IMR-90 (cell line): ENCODE measurements at regions not wholly inside any gene's neighbourhood (a gene's known extent, or its start where the extent isn't known, plus 50 kb on each side); places are given as distances from the start of the nearest gene placed in this dataset.

Source experiments
- ATAC-seq: fragments of 200-7000 bp; cut with Tn5 transposase; 2 replicates; pipeline ENCODE4 v1.9.1; 2020; ENCODE audit warnings: low read depth, mild to moderate bottlenecking, moderate library complexity
- BruUV-seq: library from RNA; stranded (reverse); fragments of 400-500 nt; replicated peaks from 2 replicates; lab custom pipeline; 2021; lab: Mats Ljungman, UMichigan
- CTCF ChIA-PET: fragments of 300-600 bp; formaldehyde crosslinking; extraction: SDS; loops from one replicate; lab custom pipeline; 2021; ENCODE audit warnings: antibody characterized with exemption; lab: Yijun Ruan, JAX
- POLR2A ChIA-PET: fragments of 300-600 bp; sonication (Branson Sonifier 250); formaldehyde crosslinking; loops from one replicate; lab custom pipeline; 2022; ENCODE audit warnings: antibody characterized with exemption; ENCODE audit not compliant: unreplicated experiment; lab: Charles Lee
- DNase-seq: peaks from one replicate; pipeline ENCODE4 v3.0.0; 2013
- H2AFZ ChIP-seq: replicated peaks from 2 replicates; pipeline ENCODE3; 2013; ENCODE audit warnings: low read length, mild to moderate bottlenecking; ENCODE audit not compliant: poor library complexity
- H2AK5ac ChIP-seq: 2 replicates; pipeline ENCODE4 v1.6.1; 2013; ENCODE audit warnings: low read depth, low read length, inconsistent platforms
- H2AK9ac ChIP-seq: replicated peaks from 2 replicates; pipeline ENCODE3; 2013; ENCODE audit warnings: mild to moderate bottlenecking, low read depth, low read length, moderate library complexity; ENCODE audit not compliant: poor library complexity
- H2BK120ac ChIP-seq: 2 replicates; pipeline ENCODE4 v1.6.1; 2013; ENCODE audit warnings: low read depth, low read length, inconsistent platforms
- H2BK15ac ChIP-seq: 3 replicates; pipeline ENCODE4 v1.6.1; 2013; ENCODE audit warnings: low read depth, low read length, inconsistent platforms
- H2BK20ac ChIP-seq: 2 replicates; pipeline ENCODE4 v1.6.1; 2013; ENCODE audit warnings: low read depth, mild to moderate bottlenecking, inconsistent platforms, low read length, moderate library complexity
- H2BK5ac ChIP-seq: 2 replicates; pipeline ENCODE4 v1.6.1; 2013; ENCODE audit warnings: mild to moderate bottlenecking, low read depth, low read length, inconsistent platforms; ENCODE audit not compliant: poor library complexity, severe bottlenecking
- H3K14ac ChIP-seq: replicated peaks from 2 replicates; pipeline ENCODE4 v1.6.1; 2013; ENCODE audit warnings: low read depth, low read length, inconsistent platforms
- H3K18ac ChIP-seq: 2 replicates; pipeline ENCODE4 v1.6.1; 2013; ENCODE audit warnings: low read depth, low read length, control low read depth
- H3K23ac ChIP-seq: 2 replicates; pipeline ENCODE4 v1.6.1; 2013; ENCODE audit warnings: low read depth, low read length, inconsistent platforms
- H3K27ac ChIP-seq: 2 replicates; pipeline ENCODE4 v1.5.1; 2013; ENCODE audit warnings: mild to moderate bottlenecking, control low read depth, low read length; ENCODE audit not compliant: insufficient read depth
- H3K27me3 ChIP-seq: 2 replicates; pipeline ENCODE4 v1.6.1; 2013; ENCODE audit warnings: low read length; ENCODE audit not compliant: control insufficient read depth, insufficient read depth
- H3K36me3 ChIP-seq: 2 replicates; pipeline ENCODE4 v1.6.1; 2013; ENCODE audit warnings: low read length, mixed read lengths; ENCODE audit not compliant: control insufficient read depth, insufficient read depth
- H3K4ac ChIP-seq: 2 replicates; pipeline ENCODE4 v1.6.1; 2013; ENCODE audit warnings: low read depth, low read length, inconsistent platforms
- H3K4me1 ChIP-seq: 2 replicates; pipeline ENCODE4 v1.6.1; 2013; ENCODE audit warnings: low read length, mixed read lengths; ENCODE audit not compliant: control insufficient read depth, insufficient read depth
- H3K4me2 ChIP-seq: 2 replicates; pipeline ENCODE4 v1.6.1; 2013; ENCODE audit warnings: low read depth, mild to moderate bottlenecking, control low read depth, low read length, moderate library complexity
- H3K4me3 ChIP-seq: 2 replicates; pipeline ENCODE4 v1.5.1; 2013; ENCODE audit warnings: low read depth, mild to moderate bottlenecking, control low read depth, low read length, moderate library complexity; ENCODE audit not compliant: insufficient read depth
- H3K56ac ChIP-seq: 2 replicates; pipeline ENCODE4 v1.6.1; 2013; ENCODE audit warnings: low read length, inconsistent platforms; ENCODE audit not compliant: insufficient read depth; ENCODE audit errors: extremely low read depth
- H3K79me1 ChIP-seq, 2 experiments: 2 replicates each; pipeline ENCODE4 v1.6.1; 2013; ENCODE audit warnings: low read length in 2 of 2, inconsistent platforms in 1 of 2, low read depth in 1 of 2
- H3K9ac ChIP-seq: 2 replicates; pipeline ENCODE4 v1.6.1; 2013; ENCODE audit warnings: low read depth, low read length, control low read depth
- H3K9me1 ChIP-seq: 2 replicates; pipeline ENCODE4 v1.6.1; 2013; ENCODE audit warnings: low read length, inconsistent platforms; ENCODE audit not compliant: insufficient read depth
- H3K9me3 ChIP-seq: 2 replicates; pipeline ENCODE4 v1.6.1; 2013; ENCODE audit warnings: low read length; ENCODE audit not compliant: control insufficient read depth, insufficient read depth
- H4K20me1 ChIP-seq: 2 replicates; pipeline ENCODE4 v1.6.1; 2013; ENCODE audit warnings: low read length, inconsistent platforms; ENCODE audit not compliant: insufficient read depth
- H4K5ac ChIP-seq: 2 replicates; pipeline ENCODE4 v1.6.1; 2013; ENCODE audit warnings: mild to moderate bottlenecking, low read depth, low read length, control low read depth
- H4K8ac ChIP-seq, 2 experiments: 2 replicates each; pipeline ENCODE4 v1.6.1; 2013; ENCODE audit warnings: low read depth in 2 of 2, low read length in 2 of 2, control low read depth in 1 of 2, inconsistent platforms in 1 of 2
- H4K91ac ChIP-seq: 2 replicates; pipeline ENCODE4 v1.6.1; 2013; ENCODE audit warnings: low read depth, low read length, inconsistent platforms; ENCODE audit not compliant: insufficient read depth
- BHLHE40 ChIP-seq: fragments of 150-350 bp; IDR thresholded peaks from 2 replicates; pipeline ENCODE4 v1.6.1; 2016; ENCODE audit warnings: mild to moderate bottlenecking, low read depth, low read length
- CEBPB ChIP-seq: IDR thresholded peaks from 2 replicates; pipeline ENCODE4 v1.6.1; 2012; ENCODE audit warnings: low read depth, low read length, improper control_type of control experiment
- CHD1 ChIP-seq: IDR thresholded peaks from 2 replicates; pipeline ENCODE4 v1.6.1; 2012; ENCODE audit warnings: low read depth, low read length, improper control_type of control experiment
- CTCF ChIP-seq: conservative IDR thresholded peaks from 2 replicates; pipeline ENCODE4 v1.5.1; 2012; ENCODE audit warnings: mild to moderate bottlenecking, low read depth, low read length, improper control_type of control experiment
- ELK1 ChIP-seq: fragments of 150-350 bp; IDR thresholded peaks from 2 replicates; pipeline ENCODE4 v1.6.1; 2016; ENCODE audit warnings: low read depth, mild to moderate bottlenecking, low read length, moderate library complexity, borderline replicate concordance
- FOS ChIP-seq: fragments of 150-350 bp; IDR thresholded peaks from 2 replicates; pipeline ENCODE4 v1.6.1; 2016; ENCODE audit warnings: low read depth, low read length
- MAFK ChIP-seq: IDR thresholded peaks from 2 replicates; pipeline ENCODE4 v1.6.1; 2012; ENCODE audit warnings: low read depth, low read length, improper control_type of control experiment
- MAZ ChIP-seq: IDR thresholded peaks from 2 replicates; pipeline ENCODE4 v1.6.1; 2012; ENCODE audit warnings: low read depth, mild to moderate bottlenecking, low read length, improper control_type of control experiment, moderate library complexity, borderline replicate concordance
- MXI1 ChIP-seq: IDR thresholded peaks from 2 replicates; pipeline ENCODE4 v1.6.1; 2012; ENCODE audit warnings: low read depth, mild to moderate bottlenecking, low read length, moderate library complexity, borderline replicate concordance
- NFE2L2 ChIP-seq: fragments of 150-350 bp; IDR thresholded peaks from 2 replicates; pipeline ENCODE4 v1.6.1; 2016; ENCODE audit warnings: low read depth, mild to moderate bottlenecking, low read length
- POLR2A ChIP-seq: IDR thresholded peaks from 2 replicates; pipeline ENCODE4 v1.6.1; 2012; ENCODE audit warnings: mild to moderate bottlenecking, low read depth, low read length
- RAD21 ChIP-seq: IDR thresholded peaks from 2 replicates; pipeline ENCODE4 v1.6.1; 2012; ENCODE audit warnings: low read length, improper control_type of control experiment
- RCOR1 ChIP-seq: IDR thresholded peaks from 2 replicates; pipeline ENCODE4 v1.6.1; 2012; ENCODE audit warnings: mild to moderate bottlenecking, low read length, improper control_type of control experiment; ENCODE audit not compliant: insufficient replicate concordance
- RFX5 ChIP-seq: IDR thresholded peaks from 2 replicates; pipeline ENCODE4 v1.8.0; 2012; ENCODE audit warnings: low read depth, mild to moderate bottlenecking, low read length, moderate library complexity
- SMC3 ChIP-seq: fragments of 150-350 bp; IDR thresholded peaks from 2 replicates; pipeline ENCODE4 v1.6.1; 2016; ENCODE audit warnings: low read depth, mild to moderate bottlenecking, antibody characterized with exemption, low read length, moderate library complexity
- USF2 ChIP-seq: fragments of 150-350 bp; IDR thresholded peaks from 2 replicates; pipeline ENCODE4 v1.6.1; 2017; ENCODE audit warnings: mild to moderate bottlenecking, antibody characterized with exemption, low read length, low read depth
- WGBS, 2 experiments: methylation state at CpG; one replicate each; pipeline versions ENCODE4 v1.1.5 to v1.1.7; 2013; ENCODE audit warnings: missing lambda C conversion rate in 2 of 2; ENCODE audit not compliant: insufficient read length in 1 of 2; ENCODE audit errors: extremely low coverage in 2 of 2; 5-methylcytosine and 5-hydroxymethylcytosine counted together
- dilution Hi-C: fragments of 300-500 bp; cut with HindIII; formaldehyde crosslinking; loops from one replicate; pipeline ENCODE4 v1.14.3; 2018; ENCODE audit warnings: low sequenced_read_pairs; ENCODE audit not compliant: unreplicated experiment
- in situ Hi-C: fragments of 300-500 bp; cut with MboI; formaldehyde crosslinking; loops from 3 replicates; pipeline ENCODE4 v1.14.3; 2019; ENCODE audit warnings: low sequenced_read_pairs, inconsistent platforms, mixed read lengths
- intact Hi-C: fragments of 100-400 bp; cut with micrococcal nuclease; formaldehyde crosslinking; loops from 2 replicates; pipeline ENCODE4 v1.10.0; 2022

GRCh38 chr17:34447406-34447805, 84.4 kb upstream of the CCL1 start:
- Histone ChIP-seq H3K79me1 (no peaks in the 10 kb centered on the region), H2AK5ac (no peak overlapping the region), H4K91ac (no peak overlapping the region), H3K23ac (no peak overlapping the region), H3K4me1 (no peaks in the 10 kb centered on the region), H4K8ac (no peak overlapping the region), H3K9ac (no peak overlapping the region), H2BK5ac (no peak overlapping the region), H2AK9ac (no peak overlapping the region), H2BK15ac (no peak overlapping the region), H3K9me3 (no peaks in the 10 kb centered on the region), H2BK120ac (no peak overlapping the region), H3K27ac (no peak overlapping the region), H2AFZ (no peak overlapping the region), H3K9me1 (no peaks in the 10 kb centered on the region), H3K4ac (no peak overlapping the region), H3K56ac (no peak overlapping the region), H4K20me1 (no peaks in the 10 kb centered on the region), H2BK20ac (no peak overlapping the region), H3K36me3 (no peaks in the 10 kb centered on the region), H3K14ac (no peak overlapping the region), H3K18ac (no peak overlapping the region), H3K4me3 (no peak overlapping the region), H3K4me2 (no peak overlapping the region), H3K27me3 (peaks cover 3% of the 10 kb centered on the region), H4K5ac (no peak overlapping the region)
- no peak for TF ChIP-seq CHD1
- no peak for TF ChIP-seq MAFK
- TF ChIP-seq BHLHE40: no peak
- no peak for TF ChIP-seq NFE2L2
- no peak for TF ChIP-seq USF2
- TF ChIP-seq MAZ: no peak
- no peak for TF ChIP-seq POLR2A
- TF ChIP-seq CTCF: no peak
- no peak for TF ChIP-seq SMC3
- no peak for TF ChIP-seq FOS
- no peak for TF ChIP-seq ELK1
- TF ChIP-seq RCOR1: no peak
- no peak for TF ChIP-seq MXI1
- no peak for TF ChIP-seq CEBPB
- TF ChIP-seq RFX5: no peak
- TF ChIP-seq RAD21: no peak
- WGBS, 2 experiments: no CpG with 5 or more reads among the region's 3 CpGs
- DNase-seq (no peak), ATAC-seq (no peak)
- dilution Hi-C loops: no loop called here
- in situ Hi-C loops: no loop called here
- ChIA-PET CTCF (no interaction called here), POLR2A (no interaction called here)
- no TSS peak for BruUV-seq
- intact Hi-C loops: no loop called here
